HG02642 (cell line): ENCODE measurements at regions not wholly inside any gene's neighbourhood (a gene's known extent, or its start where the extent isn't known, plus 50 kb on each side); places are given as distances from the start of the nearest gene placed in this dataset.

Experiments used
- ATAC-seq: cut with Tn5 transposase; IDR thresholded peaks from one replicate; pipeline ENCODE4 v1.9.1; 2021; ENCODE audit warnings: mild to moderate bottlenecking; ENCODE audit not compliant: unreplicated experiment, poor library complexity

GRCh38 chr2:173419506-173419905 lies 64.8 kb downstream of the CDCA7 start:
- ATAC-seq, result no peak

DNA sequence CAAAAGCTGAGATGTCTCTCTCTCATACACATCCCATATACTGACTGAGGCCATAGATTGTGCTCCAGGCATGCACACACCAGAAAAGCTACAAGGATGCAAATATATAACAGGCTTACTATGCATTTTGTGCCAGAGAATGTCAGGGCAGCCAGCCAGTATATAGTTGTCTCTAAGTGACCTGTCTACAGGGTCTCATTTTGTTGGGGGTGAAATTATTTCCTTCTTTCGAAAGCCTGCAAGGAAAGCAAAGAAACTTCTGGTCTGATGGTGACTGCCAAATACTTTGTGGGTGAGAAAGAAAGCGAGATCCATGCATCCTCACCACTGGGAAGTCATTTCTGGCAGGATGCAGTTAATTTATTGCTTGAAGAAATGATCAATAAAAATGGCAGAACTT lies 70.2 kb downstream of the CDCA7 start:
- ATAC-seq, result no peak

- ATAC-seq, result no peak
These were observed 73.4 kb downstream of the CDCA7 start for GRCh38 chr2:173427887-173428668.

DNA sequence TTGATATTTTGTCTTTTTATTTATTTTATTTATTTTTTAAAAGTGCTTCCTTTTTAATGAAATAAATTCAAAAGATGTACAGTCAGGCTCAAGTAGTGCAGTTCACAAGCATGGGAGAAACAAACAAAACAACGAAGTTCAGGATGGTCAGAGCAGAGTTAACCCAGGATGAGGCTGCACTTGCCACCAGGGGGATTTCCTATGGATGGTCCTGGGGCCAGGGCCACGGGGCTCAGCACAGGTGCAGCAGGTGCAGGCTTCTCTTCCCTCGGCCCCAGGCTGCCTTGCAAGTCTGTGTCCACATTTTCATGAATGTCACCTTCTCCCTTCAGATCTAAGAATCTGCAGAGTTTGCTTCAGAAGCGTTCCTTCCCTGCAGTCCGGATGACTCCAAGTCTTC lies 76.5 kb downstream of the CDCA7 start:
- no peak for ATAC-seq

- ATAC-seq, result no peak
These were observed 77.5 kb downstream of the CDCA7 start for GRCh38 chr2:173432049-173432754.

DNA sequence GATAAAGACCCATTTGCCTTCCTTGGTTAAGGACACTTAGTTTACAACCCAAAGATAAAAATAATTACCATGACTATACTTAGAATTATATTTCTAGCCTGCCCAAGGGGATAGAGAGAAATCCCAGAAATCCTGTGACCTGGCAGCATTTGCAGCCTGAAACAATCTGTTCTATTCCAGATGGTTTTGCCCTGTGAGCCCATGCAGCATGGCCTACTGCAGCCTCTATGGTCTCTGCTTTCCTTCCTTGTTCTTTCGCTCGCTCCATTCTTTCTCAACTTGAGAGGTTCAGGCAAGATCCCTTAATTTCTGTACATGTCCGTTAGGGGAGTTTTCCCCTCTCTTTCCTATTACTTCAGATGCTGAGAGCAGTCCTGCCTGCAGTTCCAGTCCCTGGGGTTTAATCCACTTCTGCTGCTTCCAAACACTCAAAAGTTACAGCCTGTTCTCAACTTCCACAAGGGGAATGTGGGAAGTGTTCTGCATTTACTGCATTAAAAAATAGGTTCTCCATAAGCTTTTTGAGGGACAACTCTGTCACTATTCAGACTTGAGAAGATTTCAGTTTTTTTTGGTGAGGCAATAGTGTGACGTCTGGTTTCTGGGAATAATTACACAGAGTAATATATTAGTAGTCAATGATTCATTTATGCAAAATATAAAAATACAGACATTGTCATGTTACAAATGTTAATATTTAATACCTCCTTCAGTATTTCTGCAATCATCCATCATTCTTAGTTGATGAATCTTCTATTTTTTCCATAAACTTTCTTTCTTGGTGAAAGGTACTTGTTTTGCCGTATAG lies 80.3 kb downstream of the CDCA7 start:
- no peak for ATAC-seq

DNA sequence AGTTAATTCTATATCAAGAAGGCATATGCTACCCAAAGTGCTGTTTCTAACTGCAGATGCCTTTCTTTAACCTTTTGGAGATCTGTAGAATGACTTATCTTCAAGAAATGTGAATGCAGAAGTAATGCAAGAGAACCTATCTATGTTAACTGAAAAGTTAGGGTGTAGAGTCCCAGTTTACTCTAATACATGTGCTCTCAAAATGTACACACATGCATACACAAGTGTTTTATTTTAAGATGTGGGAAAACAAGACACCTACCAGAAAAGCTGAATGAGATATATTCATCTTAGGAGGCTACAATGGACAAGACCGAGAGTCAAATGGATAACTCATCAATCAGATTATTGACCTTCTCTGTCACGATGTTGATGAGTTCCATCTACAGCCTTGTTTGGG lies 80.9 kb downstream of the CDCA7 start:
- no peak for ATAC-seq

GRCh38 chr2:173436088-173436487 lies 81.4 kb downstream of the CDCA7 start:
- no peak for ATAC-seq

- no peak for ATAC-seq
These were observed 86.5 kb downstream of the CDCA7 start for GRCh38 chr2:173441222-173441621.

DNA sequence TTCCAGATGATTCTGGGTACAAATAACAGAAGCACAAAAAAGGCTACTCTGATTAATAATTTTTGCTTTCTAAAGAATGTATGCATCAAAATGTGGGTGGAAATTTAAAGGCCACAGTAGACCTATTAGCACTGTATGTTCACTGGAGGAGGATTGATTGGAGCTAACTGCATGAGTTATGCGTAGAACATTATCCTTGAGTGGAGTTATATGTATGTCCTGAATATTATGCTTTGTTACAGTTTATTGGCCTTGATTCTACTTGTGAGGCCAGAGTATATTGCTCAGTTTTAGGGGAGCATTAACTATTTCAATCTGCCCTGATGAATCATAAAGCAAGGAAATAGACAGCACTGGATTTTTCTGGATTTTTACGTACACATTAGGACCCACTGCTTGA lies 87.9 kb downstream of the CDCA7 start:
- ATAC-seq, result no peak

- no peak for ATAC-seq
These were observed 92.0 kb downstream of the CDCA7 start for GRCh38 chr2:173446722-173447121.

GRCh38 chr2:173448938-173449471 lies 94.3 kb downstream of the CDCA7 start:
- ATAC-seq, result peak; percentile 72

- no peak for ATAC-seq
These were observed 96.4 kb downstream of the CDCA7 start for GRCh38 chr2:173451118-173451517.

GRCh38 chr2:173451941-173452340 lies 97.3 kb downstream of the CDCA7 start:
- ATAC-seq, result no peak

DNA sequence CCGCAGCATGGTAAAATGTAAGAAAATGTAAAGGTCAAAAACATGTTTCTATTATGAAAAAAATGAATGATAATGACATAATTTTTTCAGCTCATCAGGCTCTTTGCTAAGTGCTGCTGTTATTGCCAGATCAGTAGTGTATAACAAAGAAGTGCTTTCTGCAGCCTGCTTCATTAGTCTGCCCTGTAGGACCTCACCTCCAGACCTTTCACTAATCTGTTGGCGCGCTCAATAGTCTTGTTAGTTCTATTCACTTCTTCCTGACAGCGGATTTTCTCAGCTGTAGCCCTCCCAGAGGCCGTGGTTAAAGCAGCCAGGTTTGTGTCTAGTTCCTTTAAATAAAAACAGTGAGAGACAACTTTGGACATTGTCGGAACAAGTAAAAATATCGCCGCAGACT lies 97.7 kb downstream of the CDCA7 start:
- ATAC-seq, result no peak

DNA sequence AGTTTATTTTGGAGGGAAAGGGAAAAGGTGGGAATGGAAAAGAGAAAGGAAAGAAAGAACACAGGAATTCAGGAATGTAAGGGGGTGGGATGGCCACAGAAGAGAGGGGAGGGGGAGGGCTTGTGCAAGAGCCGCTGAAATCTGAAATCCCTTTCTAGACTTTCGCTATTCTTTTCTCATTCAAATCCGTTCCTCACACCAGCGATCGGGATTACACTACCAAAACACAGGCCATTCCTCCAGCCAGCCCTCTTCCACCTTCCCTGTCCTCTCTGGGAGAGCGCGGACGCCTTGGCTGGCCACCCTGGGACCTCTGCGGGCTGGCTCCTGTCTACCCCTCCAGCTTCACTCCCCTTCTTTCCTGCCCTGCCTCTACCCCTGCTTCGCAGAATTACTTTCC lies 102.3 kb downstream of the CDCA7 start:
- ATAC-seq, result no peak

DNA sequence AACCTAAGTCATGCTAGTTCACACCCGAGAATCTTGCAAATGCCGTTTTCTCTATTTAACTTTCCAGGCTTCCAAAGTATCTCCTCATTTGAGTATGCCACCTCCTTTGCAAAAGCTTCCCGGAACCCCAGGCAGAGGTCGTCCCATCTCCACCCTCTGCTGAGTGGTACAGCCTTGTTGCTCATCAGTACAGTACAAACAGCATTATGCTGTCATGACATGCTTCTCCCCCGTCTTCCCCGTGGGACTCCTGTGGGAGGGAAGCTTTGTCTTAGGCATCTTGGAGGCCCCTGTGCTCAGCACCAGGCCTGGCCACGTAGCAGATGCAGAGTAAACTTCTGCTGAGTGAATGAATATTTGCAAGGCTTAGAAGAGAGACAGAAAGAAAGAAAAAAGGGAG lies 102.7 kb downstream of the CDCA7 start:
- no peak for ATAC-seq

GRCh38 chr2:173458991-173459780 lies 104.5 kb downstream of the CDCA7 start:
- no peak for ATAC-seq

GRCh38 chr2:173462892-173463840 lies 108.5 kb downstream of the CDCA7 start:
- ATAC-seq, result no peak
